ENCODE measurements at regions not wholly inside any gene's neighbourhood (a gene's known extent, or its start where the extent isn't known, plus 50 kb on each side); places are given as distances from the start of the nearest gene placed in this dataset.

DNA sequence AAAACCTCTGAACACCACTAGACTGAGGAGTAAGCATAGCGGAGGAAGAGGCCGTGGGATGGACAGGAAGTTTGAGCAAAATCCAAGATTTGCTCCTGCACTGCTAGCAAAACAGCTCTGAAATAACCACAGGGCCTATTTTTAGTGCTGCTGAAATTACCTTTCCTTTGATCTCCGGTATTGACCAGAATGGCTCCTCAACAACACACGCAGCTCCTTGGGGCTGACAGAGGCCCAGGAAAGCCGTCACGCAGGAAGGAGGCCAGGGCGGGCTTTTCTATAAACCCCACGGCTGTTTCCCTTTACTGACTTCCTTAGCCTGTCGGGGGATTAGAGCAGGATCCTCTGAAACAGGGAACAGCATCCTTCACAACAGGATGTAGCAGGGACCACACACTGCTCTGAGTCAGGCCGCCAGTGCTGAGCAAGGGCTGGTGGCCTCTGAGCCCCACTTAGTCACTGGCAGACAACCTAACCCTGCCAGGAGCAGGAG is 80.8 kb upstream of the LCLAT1 start:
- Histone ChIP-seq H3K4me2 (ENCODE audit: low read length) (no peak overlapping the region), H3K9me2 (replicated peaks; ENCODE audit: control insufficient read depth, low read length) (no peaks in the 10 kb centered on the region), H4K20me1 (ENCODE audit: control insufficient read depth, insufficient read depth, low read depth, low read length) (no peaks in the 10 kb centered on the region), H3K27ac (ENCODE audit: low read depth, low read length) (no peak overlapping the region), H3K27me3 (ENCODE audit: control insufficient read depth, low read length) (peaks cover 6% of the 10 kb centered on the region), H3K79me2 (ENCODE audit: control insufficient read depth, low read length) (no peaks in the 10 kb centered on the region), H3F3A (ENCODE audit: control insufficient read depth, insufficient read depth) (no peaks in the 10 kb centered on the region), H3K36me3 (ENCODE audit: control insufficient read depth, low read length) (no peaks in the 10 kb centered on the region), H3K9me3 (ENCODE audit: control insufficient read depth, insufficient read depth, low read length) (no peaks in the 10 kb centered on the region), H3K4me3 (ENCODE audit: low read length) (no peak overlapping the region), H3K4me1 (ENCODE audit: control insufficient read depth, low read length) (peaks cover 16% of the 10 kb centered on the region)
- TF ChIP-seq CTCF (IDR thresholded peaks at IDR 0.05; ENCODE audit: low read depth, low read length, poor library complexity, severe bottlenecking) (no peak), EZH2phosphoT487 (IDR thresholded peaks at IDR 0.05; ENCODE audit: borderline replicate concordance, low read length) (no peak)

- Histone ChIP-seq H4K20me1 (ENCODE audit: control insufficient read depth, insufficient read depth, low read depth, low read length) (no peaks in the 10 kb centered on the region), H3K36me3 (ENCODE audit: control insufficient read depth, low read length) (no peaks in the 10 kb centered on the region), H3K27ac (ENCODE audit: low read depth, low read length) (no peak overlapping the region), H3K9me3 (ENCODE audit: control insufficient read depth, insufficient read depth, low read length) (no peaks in the 10 kb centered on the region), H3K27me3 (ENCODE audit: control insufficient read depth, low read length) (peaks cover 6% of the 10 kb centered on the region), H3K9me2 (replicated peaks; ENCODE audit: control insufficient read depth, low read length) (no peaks in the 10 kb centered on the region), H3K4me3 (ENCODE audit: low read length) (no peak overlapping the region), H3K4me2 (ENCODE audit: low read length) (no peak overlapping the region), H3F3A (ENCODE audit: control insufficient read depth, insufficient read depth) (no peaks in the 10 kb centered on the region), H3K4me1 (ENCODE audit: control insufficient read depth, low read length) (peaks cover 8% of the 10 kb centered on the region), H3K79me2 (ENCODE audit: control insufficient read depth, low read length) (no peaks in the 10 kb centered on the region)
- TF ChIP-seq EZH2phosphoT487 (IDR thresholded peaks at IDR 0.05; ENCODE audit: borderline replicate concordance, low read length) (no peak), CTCF (IDR thresholded peaks at IDR 0.05; ENCODE audit: low read depth, low read length, poor library complexity, severe bottlenecking) (no peak)
These were observed 79.6 kb upstream of the LCLAT1 start for GRCh38 chr2:30367232-30368070.

- no peaks in the 10 kb centered on the region for H3K9me2 ChIP-seq (replicated peaks; ENCODE audit: control insufficient read depth, low read length)
- H3K79me2 ChIP-seq (ENCODE audit: control insufficient read depth, low read length), result no peaks in the 10 kb centered on the region
- no peaks in the 10 kb centered on the region; the same call in 1 of the 2 replicates for H3K27me3 ChIP-seq (ENCODE audit: control insufficient read depth, low read length)
- no peak overlapping the region for H3K27ac ChIP-seq (ENCODE audit: low read depth, low read length)
- no peak overlapping the region for H3K4me2 ChIP-seq (ENCODE audit: low read length)
- H3F3A ChIP-seq (ENCODE audit: control insufficient read depth, insufficient read depth), result no peaks in the 10 kb centered on the region
- TF ChIP-seq CTCF (IDR thresholded peaks at IDR 0.05; ENCODE audit: low read depth, low read length, poor library complexity, severe bottlenecking) (no peak), EZH2phosphoT487 (IDR thresholded peaks at IDR 0.05; ENCODE audit: borderline replicate concordance, low read length) (no peak)
- no peaks in the 10 kb centered on the region for H3K9me3 ChIP-seq (ENCODE audit: control insufficient read depth, insufficient read depth, low read length)
- H4K20me1 ChIP-seq (ENCODE audit: control insufficient read depth, insufficient read depth, low read depth, low read length), result no peaks in the 10 kb centered on the region
- no peaks in the 10 kb centered on the region for H3K36me3 ChIP-seq (ENCODE audit: control insufficient read depth, low read length)
- no peak overlapping the region for H3K4me3 ChIP-seq (ENCODE audit: low read length)
- H3K4me1 ChIP-seq (ENCODE audit: control insufficient read depth, low read length), result peaks cover 7% of the 10 kb centered on the region
These were observed 78.8 kb upstream of the LCLAT1 start for GRCh38 chr2:30368258-30368657.

All from DOHH2 (cell line).